ENCODE measurements at regions not wholly inside any gene's neighbourhood (a gene's known extent, or its start where the extent isn't known, plus 50 kb on each side); places are given as distances from the start of the nearest gene placed in this dataset.

GRCh38 chr2:116366212-116366611 is 1448.3 kb upstream of the DDX18 start:
- no peak for TF ChIP-seq CTCF (IDR thresholded peaks at IDR 0.05; ENCODE audit: borderline replicate concordance, insufficient read depth, low read depth, low read length)
- H3K4me3 ChIP-seq (ENCODE audit: low read depth, low read length) = no peak overlapping the region

DNA sequence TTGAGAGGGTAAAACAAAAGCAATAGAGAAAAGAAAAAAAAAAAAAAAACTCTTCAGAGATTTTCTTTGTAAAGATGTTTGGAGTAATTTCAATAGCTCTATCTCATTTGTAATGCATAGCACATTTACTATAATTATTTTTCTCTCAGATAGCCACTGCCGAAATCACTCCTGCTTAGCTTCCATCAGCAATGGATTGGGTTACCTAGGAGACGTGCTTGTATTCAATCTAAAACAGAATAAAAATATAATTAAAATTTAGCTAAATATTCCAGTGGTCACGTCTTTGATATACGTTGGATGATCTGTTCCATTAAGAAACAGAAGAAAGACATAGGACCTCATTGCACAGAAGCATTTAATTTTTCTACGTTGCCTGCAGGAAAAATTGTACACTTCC is 1435.7 kb upstream of the DDX18 start:
- TF ChIP-seq CTCF (IDR thresholded peaks at IDR 0.05; ENCODE audit: borderline replicate concordance, insufficient read depth, low read depth, low read length) = no peak
- H3K4me3 ChIP-seq (ENCODE audit: low read depth, low read length) = no peak overlapping the region

DNA sequence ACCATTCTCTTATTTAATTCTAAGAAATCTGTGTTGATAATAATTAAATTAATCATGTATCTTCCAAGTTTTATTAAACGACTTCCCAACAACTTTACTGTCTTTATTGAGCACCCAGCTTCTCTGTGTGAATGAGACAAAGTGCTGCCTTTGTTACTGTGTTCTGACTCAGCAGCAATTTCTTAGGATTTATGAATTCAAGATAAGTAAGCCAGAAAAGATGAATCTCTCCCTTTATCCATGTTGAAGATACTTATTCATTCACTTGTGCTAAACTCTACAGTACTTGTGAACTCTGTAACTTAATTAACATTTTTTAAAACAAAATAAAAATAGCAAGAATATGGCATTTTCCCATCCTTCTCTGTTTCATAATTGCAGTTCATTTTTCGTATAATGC is 1403.3 kb upstream of the DDX18 start:
- H3K4me3 ChIP-seq (ENCODE audit: low read depth, low read length) = no peak overlapping the region
- TF ChIP-seq CTCF (IDR thresholded peaks at IDR 0.05; ENCODE audit: borderline replicate concordance, insufficient read depth, low read depth, low read length) = no peak

GRCh38 chr2:116413659-116414058 is 1400.8 kb upstream of the DDX18 start:
- TF ChIP-seq CTCF (IDR thresholded peaks at IDR 0.05; ENCODE audit: borderline replicate concordance, insufficient read depth, low read depth, low read length) = no peak
- H3K4me3 ChIP-seq (ENCODE audit: low read depth, low read length) = no peak overlapping the region

DNA sequence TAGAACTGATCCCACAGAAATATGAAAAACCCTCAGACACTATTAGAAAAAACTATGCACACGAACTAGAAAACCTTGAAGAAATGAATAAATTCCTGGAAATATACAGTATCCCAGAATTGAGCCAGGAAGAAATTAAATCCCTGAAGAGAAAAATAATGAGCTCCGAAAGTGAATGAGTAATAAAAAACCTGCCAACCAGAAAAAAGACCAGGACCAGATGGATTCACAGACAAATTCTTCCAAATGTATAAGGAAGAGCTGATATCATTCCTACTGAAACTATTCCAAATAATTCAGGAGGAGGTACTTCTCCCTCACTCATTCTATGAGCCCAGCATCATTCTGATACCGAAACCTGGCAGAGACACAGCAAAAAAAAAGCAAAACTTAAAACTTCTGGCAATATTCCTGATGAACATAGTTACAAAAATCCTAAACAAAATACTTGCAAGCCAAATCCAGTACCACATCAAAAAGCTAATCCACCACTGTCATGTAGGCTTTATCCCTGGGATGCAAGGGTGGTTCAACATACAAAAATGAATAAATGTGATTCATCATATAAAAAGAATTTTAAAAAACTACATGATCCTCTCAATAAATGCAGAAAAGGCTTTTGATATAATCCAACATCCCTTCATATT is 1397.6 kb upstream of the DDX18 start:
- no peak overlapping the region for H3K4me3 ChIP-seq (ENCODE audit: low read depth, low read length)
- TF ChIP-seq CTCF (IDR thresholded peaks at IDR 0.05; ENCODE audit: borderline replicate concordance, insufficient read depth, low read depth, low read length) = no peak

DNA sequence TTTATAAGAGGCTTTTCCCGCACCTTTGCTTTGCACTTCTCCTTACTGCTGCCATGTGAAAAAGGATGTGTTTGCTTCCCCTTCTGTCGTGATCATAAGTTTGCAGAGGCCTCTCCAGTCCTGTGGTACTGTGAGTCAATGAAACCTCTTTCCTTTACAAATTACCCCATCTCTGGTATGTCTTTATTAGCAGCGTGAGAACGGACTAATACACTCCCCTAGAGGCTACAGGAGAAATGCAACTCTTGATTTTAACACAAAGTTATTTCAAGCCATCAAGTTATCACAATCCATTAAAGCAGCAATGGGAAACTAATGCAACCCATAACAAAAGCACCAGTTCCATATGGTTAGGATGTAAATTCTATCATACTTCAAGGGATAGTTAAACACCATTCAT is 1378.8 kb upstream of the DDX18 start:
- TF ChIP-seq CTCF (IDR thresholded peaks at IDR 0.05; ENCODE audit: borderline replicate concordance, insufficient read depth, low read depth, low read length) = no peak
- no peak overlapping the region for H3K4me3 ChIP-seq (ENCODE audit: low read depth, low read length)

GRCh38 chr2:116440104-116440653 is 1374.3 kb upstream of the DDX18 start:
- no peak for TF ChIP-seq CTCF (IDR thresholded peaks at IDR 0.05; ENCODE audit: borderline replicate concordance, insufficient read depth, low read depth, low read length)
- no peak overlapping the region for H3K4me3 ChIP-seq (ENCODE audit: low read depth, low read length)
